OCI-LY1 (cell line): ENCODE measurements at regions not wholly inside any gene's neighbourhood (a gene's known extent, or its start where the extent isn't known, plus 50 kb on each side); places are given as distances from the start of the nearest gene placed in this dataset.

Experiments
- H2AFZ ChIP-seq: fragments of 200-600 bp; sonication (generic), shearing (Covaris generic); 2 replicates; pipeline ENCODE4 v1.6.0; 2014; ENCODE audit warnings: antibody characterized with exemption, mild to moderate bottlenecking, low read length
- H3F3A ChIP-seq: fragments of 200-600 bp; sonication (generic), shearing (Covaris generic); 2 replicates; pipeline ENCODE4 v1.6.0; 2014; ENCODE audit warnings: mild to moderate bottlenecking, antibody characterized with exemption, low read length, moderate library complexity; ENCODE audit not compliant: insufficient read depth
- H3K27ac ChIP-seq: fragments of 200-600 bp; sonication (generic); 2 replicates; pipeline ENCODE4 v1.5.1; 2014; ENCODE audit warnings: low read length, mixed run types, mild to moderate bottlenecking, low read depth; ENCODE audit not compliant: poor library complexity, severe bottlenecking
- H3K27me3 ChIP-seq: fragments of 200-600 bp; sonication (generic); 2 replicates; pipeline ENCODE4 v1.6.0; 2014; ENCODE audit warnings: antibody characterized with exemption, mild to moderate bottlenecking, low read length, moderate library complexity; ENCODE audit not compliant: insufficient read depth
- H3K36me3 ChIP-seq: fragments of 200-600 bp; sonication (generic); 2 replicates; pipeline ENCODE4 v1.6.1; 2014; ENCODE audit warnings: mild to moderate bottlenecking, antibody characterized with exemption, low read length, moderate library complexity, mixed read lengths; ENCODE audit not compliant: insufficient read depth
- H3K4me1 ChIP-seq: fragments of 200-600 bp; sonication (generic); 2 replicates; pipeline ENCODE4 v1.5.1; 2014; ENCODE audit warnings: mild to moderate bottlenecking, low read length, moderate library complexity; ENCODE audit not compliant: insufficient read depth, severe bottlenecking
- H3K4me2 ChIP-seq: fragments of 200-600 bp; sonication (generic), shearing (Covaris generic); 2 replicates; pipeline ENCODE4 v1.6.1; 2014; ENCODE audit warnings: low read length
- H3K4me3 ChIP-seq: fragments of 200-600 bp; sonication (generic); 2 replicates; pipeline ENCODE4 v1.5.1; 2014; ENCODE audit warnings: low read length, low read depth, mild to moderate bottlenecking, mixed read lengths; ENCODE audit not compliant: poor library complexity, severe bottlenecking
- H3K79me2 ChIP-seq: fragments of 200-600 bp; shearing (Covaris generic); 2 replicates; pipeline ENCODE4 v1.6.1; 2016; ENCODE audit warnings: mixed run types, low read length, mixed read lengths; ENCODE audit not compliant: insufficient read depth
- H3K9ac ChIP-seq: fragments of 200-600 bp; sonication (generic), shearing (Covaris generic); 2 replicates; pipeline ENCODE4 v1.6.1; 2014; ENCODE audit warnings: mild to moderate bottlenecking, low read length, mixed read lengths
- H3K9me2 ChIP-seq: fragments of 200-600 bp; sonication (generic), shearing (Covaris generic); 2 replicates; pipeline ENCODE4 v1.6.1; 2014; ENCODE audit warnings: low read depth, mild to moderate bottlenecking, low read length, mixed read lengths
- H3K9me3 ChIP-seq: fragments of 200-600 bp; shearing (Covaris generic); 2 replicates; pipeline ENCODE4 v1.6.1; 2014; ENCODE audit warnings: low read length, mixed read lengths
- H4K20me1 ChIP-seq: fragments of 200-600 bp; sonication (generic), shearing (Covaris generic); 2 replicates; pipeline ENCODE4 v1.6.0; 2016; ENCODE audit warnings: mild to moderate bottlenecking, low read length; ENCODE audit not compliant: insufficient read depth
- EZH2 ChIP-seq: fragments of 200-600 bp; sonication (generic), shearing (Covaris generic); IDR thresholded peaks from 2 replicates; pipeline ENCODE4 v1.8.0; 2017; ENCODE audit warnings: borderline replicate concordance, mixed run types, mild to moderate bottlenecking, antibody characterized with exemption, low read length, moderate library complexity, mixed read lengths
- TF ChIP-seq, protein P1 (sequence below): fragments of 200-600 bp; sonication (generic), shearing (Covaris generic); IDR thresholded peaks from 2 replicates; pipeline ENCODE4 v1.5.1; 2017; ENCODE audit warnings: mild to moderate bottlenecking, antibody characterized with exemption, low read length, moderate library complexity, mixed read lengths

DNA sequence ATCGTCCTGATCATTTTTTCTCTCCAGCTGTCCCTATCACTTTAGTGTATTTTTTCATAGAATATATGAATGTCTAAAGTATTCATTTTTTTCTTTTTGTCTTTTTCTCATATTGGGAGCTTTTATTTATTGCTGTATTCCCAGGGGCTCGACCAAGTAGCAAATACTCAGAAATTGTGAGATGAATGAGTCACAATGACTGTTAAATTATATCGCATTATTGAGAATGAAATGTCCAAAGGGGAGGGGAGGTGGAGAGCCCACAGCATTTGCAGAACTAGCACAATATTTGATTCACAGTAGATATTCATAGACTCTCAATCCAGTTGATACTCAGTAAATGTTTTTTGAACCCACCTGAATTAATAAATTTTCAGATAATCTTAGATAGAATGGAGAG is 543.6 kb upstream of the FAM241A start:
- no peaks in the 10 kb centered on the region for H3K4me1 ChIP-seq
- H3K9ac ChIP-seq, result no peak overlapping the region
- no peak overlapping the region for H3K4me2 ChIP-seq
- H3K9me2 ChIP-seq, result no peaks in the 10 kb centered on the region
- H4K20me1 ChIP-seq, result no peaks in the 10 kb centered on the region
- no peaks in the 10 kb centered on the region for H3K27me3 ChIP-seq
- H3K9me3 ChIP-seq, result no peaks in the 10 kb centered on the region
- no peak for TF ChIP-seq EZH2
- TF ChIP-seq, protein P1, sequence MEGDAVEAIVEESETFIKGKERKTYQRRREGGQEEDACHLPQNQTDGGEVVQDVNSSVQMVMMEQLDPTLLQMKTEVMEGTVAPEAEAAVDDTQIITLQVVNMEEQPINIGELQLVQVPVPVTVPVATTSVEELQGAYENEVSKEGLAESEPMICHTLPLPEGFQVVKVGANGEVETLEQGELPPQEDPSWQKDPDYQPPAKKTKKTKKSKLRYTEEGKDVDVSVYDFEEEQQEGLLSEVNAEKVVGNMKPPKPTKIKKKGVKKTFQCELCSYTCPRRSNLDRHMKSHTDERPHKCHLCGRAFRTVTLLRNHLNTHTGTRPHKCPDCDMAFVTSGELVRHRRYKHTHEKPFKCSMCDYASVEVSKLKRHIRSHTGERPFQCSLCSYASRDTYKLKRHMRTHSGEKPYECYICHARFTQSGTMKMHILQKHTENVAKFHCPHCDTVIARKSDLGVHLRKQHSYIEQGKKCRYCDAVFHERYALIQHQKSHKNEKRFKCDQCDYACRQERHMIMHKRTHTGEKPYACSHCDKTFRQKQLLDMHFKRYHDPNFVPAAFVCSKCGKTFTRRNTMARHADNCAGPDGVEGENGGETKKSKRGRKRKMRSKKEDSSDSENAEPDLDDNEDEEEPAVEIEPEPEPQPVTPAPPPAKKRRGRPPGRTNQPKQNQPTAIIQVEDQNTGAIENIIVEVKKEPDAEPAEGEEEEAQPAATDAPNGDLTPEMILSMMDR, result no peak
- H3K27ac ChIP-seq, result no peak overlapping the region
- no peak overlapping the region for H2AFZ ChIP-seq
- H3K36me3 ChIP-seq, result no peaks in the 10 kb centered on the region
- no peaks in the 10 kb centered on the region for H3K79me2 ChIP-seq
- H3F3A ChIP-seq, result no peaks in the 10 kb centered on the region
- no peak overlapping the region for H3K4me3 ChIP-seq

DNA sequence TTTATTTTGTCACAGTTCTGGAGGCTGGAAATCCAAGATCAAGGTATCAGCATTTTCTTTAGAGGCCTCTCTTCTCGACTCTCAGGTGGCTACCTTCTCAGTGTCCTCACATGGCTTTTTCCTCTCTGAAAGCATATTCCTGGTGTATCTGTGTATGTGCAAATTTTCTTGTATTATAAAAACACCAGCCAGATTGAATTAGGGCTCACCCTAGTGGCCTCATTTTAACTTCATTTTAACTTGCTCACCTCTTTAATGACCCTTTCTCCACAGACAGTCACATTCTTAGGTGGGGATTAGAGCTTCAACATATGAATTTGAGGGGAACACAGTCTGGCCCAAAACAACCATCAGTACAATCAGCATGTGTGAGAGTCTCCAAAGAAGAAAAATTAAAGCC is 542.4 kb upstream of the FAM241A start:
- Histone ChIP-seq H3K79me2 (no peaks in the 10 kb centered on the region), H3K9ac (no peak overlapping the region), H4K20me1 (no peaks in the 10 kb centered on the region), H3K36me3 (no peaks in the 10 kb centered on the region), H3K4me2 (no peak overlapping the region), H3K4me3 (no peak overlapping the region), H3F3A (no peaks in the 10 kb centered on the region), H3K9me2 (no peaks in the 10 kb centered on the region), H3K4me1 (no peaks in the 10 kb centered on the region), H3K9me3 (no peaks in the 10 kb centered on the region), H2AFZ (no peak overlapping the region), H3K27me3 (no peaks in the 10 kb centered on the region), H3K27ac (no peak overlapping the region)
- TF ChIP-seq, protein P1, result peak; percentile 36; the same call in 1 of the 2 replicates
- TF ChIP-seq EZH2, result no peak

DNA sequence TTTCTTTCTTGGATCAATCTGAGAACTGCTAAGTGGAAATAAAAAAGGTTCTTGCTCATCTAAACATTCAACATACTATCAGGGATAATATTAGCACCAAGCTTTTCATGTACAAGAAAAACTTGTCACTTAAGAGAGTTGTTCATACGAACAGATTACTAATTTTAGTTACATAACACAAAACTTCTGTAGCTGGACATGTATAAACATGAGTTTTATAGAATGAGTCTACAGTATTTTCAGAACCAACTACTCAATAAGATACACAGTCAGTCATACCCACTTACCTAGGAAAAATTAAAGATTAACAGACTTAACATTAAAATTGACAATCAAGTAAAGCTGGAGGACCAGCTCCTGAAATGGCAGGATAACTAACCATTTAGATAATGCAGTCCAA is 540.1 kb upstream of the FAM241A start:
- Histone ChIP-seq H3K9me3 (no peaks in the 10 kb centered on the region), H3F3A (no peaks in the 10 kb centered on the region), H3K36me3 (no peaks in the 10 kb centered on the region), H3K9ac (no peak overlapping the region), H2AFZ (no peak overlapping the region), H4K20me1 (no peaks in the 10 kb centered on the region), H3K79me2 (no peaks in the 10 kb centered on the region), H3K27ac (no peak overlapping the region), H3K9me2 (no peaks in the 10 kb centered on the region), H3K4me3 (no peak overlapping the region), H3K27me3 (no peaks in the 10 kb centered on the region), H3K4me1 (no peaks in the 10 kb centered on the region), H3K4me2 (no peak overlapping the region)
- TF ChIP-seq, protein P1, result no peak
- TF ChIP-seq EZH2, result no peak
